Activated naive CD8-positive, alpha-beta T cell treated with anti-CD3 and anti-CD28 coated beads for 36 hours (primary cell): ENCODE measurements at regions not wholly inside any gene's neighbourhood (a gene's known extent, or its start where the extent isn't known, plus 50 kb on each side); places are given as distances from the start of the nearest gene placed in this dataset.
"Not testable (repeated sequence)": the region's sequence is repeated elsewhere in the genome, so short reads cannot be mapped to it uniquely, and the experiment has no call there.

ENCODE experiments used
- DNase-seq: peaks from one replicate; pipeline ENCODE4 v3.0.0; 2021
- H3K27ac Mint-ChIP-seq: one replicate; pipeline ENCODE4 v1.8.0; 2022; ENCODE audit warnings: mild to moderate bottlenecking, moderate library complexity, mixed read lengths
- H3K27me3 Mint-ChIP-seq: one replicate; pipeline ENCODE4 v1.8.0; 2022; ENCODE audit warnings: mild to moderate bottlenecking, mixed read lengths
- H3K36me3 Mint-ChIP-seq: one replicate; pipeline ENCODE4 v1.8.0; 2021; ENCODE audit warnings: mild to moderate bottlenecking, mixed read lengths
- H3K4me1 Mint-ChIP-seq: one replicate; pipeline ENCODE4 v1.8.0; 2021; ENCODE audit warnings: mixed read lengths
- H3K4me3 Mint-ChIP-seq: one replicate; pipeline ENCODE4 v1.8.0; 2022; ENCODE audit warnings: mild to moderate bottlenecking, moderate library complexity, mixed read lengths
- H3K9me3 Mint-ChIP-seq: one replicate; pipeline ENCODE4 v1.8.0; 2022; ENCODE audit warnings: mixed read lengths

- peaks cover 19% of the 10 kb centered on the region for H3K27me3 Mint-ChIP-seq
- no peak overlapping the region for H3K27ac Mint-ChIP-seq
- no peak for DNase-seq
- H3K4me1 Mint-ChIP-seq = no peaks in the 10 kb centered on the region
- H3K4me3 Mint-ChIP-seq = no peak overlapping the region
- no peaks in the 10 kb centered on the region for H3K36me3 Mint-ChIP-seq
- no peaks in the 10 kb centered on the region for H3K9me3 Mint-ChIP-seq
Measured at GRCh38 chr7:93717217-93717900, 142.8 kb upstream of the CALCR start.

DNA sequence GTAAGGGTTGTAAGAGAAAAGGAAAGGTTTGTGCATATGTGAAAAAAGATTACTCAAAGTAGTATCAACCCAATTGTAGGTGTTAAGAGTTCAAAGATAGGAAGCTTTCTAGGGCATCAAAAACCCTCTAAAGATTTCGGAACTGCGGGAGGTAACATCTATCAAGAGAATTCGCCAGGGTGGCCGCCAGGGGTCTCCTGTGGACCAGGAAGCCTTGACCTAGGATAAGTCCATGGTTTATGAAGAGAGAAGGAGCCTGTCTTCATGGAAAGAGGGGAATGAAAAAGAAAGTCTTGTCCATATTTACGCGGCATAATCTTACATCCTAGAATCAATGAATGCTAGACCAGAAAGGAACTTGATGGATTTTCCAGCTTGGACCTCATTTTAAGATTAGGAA is 140.7 kb upstream of the CALCR start:
- Mint-ChIP-seq H3K36me3 (no peaks in the 10 kb centered on the region), H3K27ac (no peak overlapping the region), H3K4me1 (no peaks in the 10 kb centered on the region), H3K9me3 (no peaks in the 10 kb centered on the region), H3K4me3 (no peak overlapping the region), H3K27me3 (peaks cover 19% of the 10 kb centered on the region)
- peak; percentile 12 for DNase-seq

DNA sequence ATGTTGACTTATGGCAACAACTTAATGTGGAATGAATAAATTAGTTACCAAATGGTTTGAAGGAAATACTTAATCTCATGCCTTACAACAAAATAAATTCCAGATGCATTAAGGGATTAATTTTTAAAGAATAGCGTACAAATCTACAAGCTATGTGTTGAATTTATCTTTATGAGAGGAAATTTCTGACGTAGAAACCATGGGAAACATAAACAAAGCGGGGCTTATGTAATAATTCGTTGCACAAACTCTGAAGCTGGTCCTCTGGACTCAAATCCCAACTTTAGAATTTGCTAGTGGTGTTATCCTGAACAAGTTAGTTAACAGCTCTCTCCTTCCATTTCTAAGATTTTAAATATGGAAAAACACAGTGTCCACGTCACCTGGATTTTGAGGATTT is 137.4 kb upstream of the CALCR start:
- H3K27me3 Mint-ChIP-seq = peaks cover 13% of the 10 kb centered on the region
- no peak overlapping the region for H3K4me3 Mint-ChIP-seq
- peaks cover 2% of the 10 kb centered on the region for H3K9me3 Mint-ChIP-seq
- no peaks in the 10 kb centered on the region for H3K36me3 Mint-ChIP-seq
- no peak overlapping the region for H3K27ac Mint-ChIP-seq
- no peak for DNase-seq
- H3K4me1 Mint-ChIP-seq = no peaks in the 10 kb centered on the region

DNA sequence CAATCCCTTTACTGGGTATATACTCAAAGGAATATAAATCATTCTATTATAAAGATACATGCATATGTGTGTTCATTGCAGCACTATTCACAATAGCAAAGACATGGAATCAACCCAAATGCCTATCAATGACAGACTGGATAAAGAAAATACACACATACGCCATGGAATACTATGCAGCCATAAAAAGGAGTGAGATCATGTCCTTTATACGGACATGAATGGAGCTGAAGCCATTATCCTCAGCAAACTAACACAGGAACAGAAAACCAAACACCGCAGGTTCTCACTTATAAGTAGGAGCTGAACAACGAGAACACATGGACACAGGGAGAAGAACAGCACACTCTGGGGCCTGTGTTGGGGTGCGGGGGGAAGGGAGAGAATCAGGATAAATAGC is 133.7 kb upstream of the CALCR start:
- not testable (repeated sequence) for H3K36me3 Mint-ChIP-seq, H3K9me3 Mint-ChIP-seq, DNase-seq, H3K4me3 Mint-ChIP-seq, H3K4me1 Mint-ChIP-seq, H3K27ac Mint-ChIP-seq, H3K27me3 Mint-ChIP-seq

- no peaks in the 10 kb centered on the region for H3K27me3 Mint-ChIP-seq
- no peak overlapping the region for H3K4me3 Mint-ChIP-seq
- no peaks in the 10 kb centered on the region for H3K4me1 Mint-ChIP-seq
- no peak for DNase-seq
- H3K9me3 Mint-ChIP-seq = peaks cover 2% of the 10 kb centered on the region
- no peaks in the 10 kb centered on the region for H3K36me3 Mint-ChIP-seq
- no peak overlapping the region for H3K27ac Mint-ChIP-seq
Measured at GRCh38 chr7:93707249-93707648, 132.7 kb upstream of the CALCR start.

DNA sequence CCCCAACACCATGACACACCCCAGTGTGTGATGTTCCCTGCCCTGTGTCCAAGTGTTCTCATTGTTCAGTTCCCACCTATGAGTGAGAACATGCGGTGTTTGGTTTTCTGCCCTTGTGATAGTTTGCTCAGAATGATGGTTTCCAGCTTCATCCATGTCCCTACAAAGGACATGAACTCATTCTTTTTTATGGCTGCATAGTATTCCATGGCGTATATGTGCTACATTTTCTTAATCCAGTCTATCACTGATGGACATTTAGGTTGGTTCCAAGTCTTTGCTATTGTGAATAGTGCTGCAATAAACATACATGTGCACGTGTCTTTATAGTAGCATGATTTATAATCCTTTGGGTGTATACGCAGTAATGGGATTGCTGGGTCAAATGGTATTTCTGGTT is 131.6 kb upstream of the CALCR start:
- not testable (repeated sequence) for H3K4me1 Mint-ChIP-seq, DNase-seq, H3K4me3 Mint-ChIP-seq, H3K36me3 Mint-ChIP-seq, H3K9me3 Mint-ChIP-seq, H3K27ac Mint-ChIP-seq, H3K27me3 Mint-ChIP-seq

DNA sequence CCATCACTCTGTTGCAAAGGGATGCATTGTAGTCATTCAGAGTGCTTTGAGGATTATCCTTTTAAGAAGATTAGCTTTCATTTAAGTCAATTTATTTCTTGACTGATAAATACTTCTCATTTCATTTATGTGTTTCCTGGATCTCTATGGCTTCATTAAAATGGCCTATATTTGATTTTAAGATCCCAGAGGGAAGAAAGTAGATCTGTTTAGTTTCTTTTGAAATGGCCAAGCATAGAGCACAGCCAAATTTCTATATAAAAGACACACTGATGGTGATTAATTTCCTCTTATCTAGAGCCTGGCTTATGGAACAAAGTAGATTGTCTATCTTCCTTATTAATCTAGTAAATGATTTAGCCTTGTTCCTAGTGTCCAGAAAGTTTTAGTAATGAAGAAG is 129.7 kb upstream of the CALCR start:
- no peaks in the 10 kb centered on the region for H3K36me3 Mint-ChIP-seq
- peaks cover 2% of the 10 kb centered on the region for H3K9me3 Mint-ChIP-seq
- no peaks in the 10 kb centered on the region for H3K27me3 Mint-ChIP-seq
- no peaks in the 10 kb centered on the region for H3K4me1 Mint-ChIP-seq
- H3K27ac Mint-ChIP-seq = no peak overlapping the region
- H3K4me3 Mint-ChIP-seq = no peak overlapping the region
- DNase-seq = no peak

DNA sequence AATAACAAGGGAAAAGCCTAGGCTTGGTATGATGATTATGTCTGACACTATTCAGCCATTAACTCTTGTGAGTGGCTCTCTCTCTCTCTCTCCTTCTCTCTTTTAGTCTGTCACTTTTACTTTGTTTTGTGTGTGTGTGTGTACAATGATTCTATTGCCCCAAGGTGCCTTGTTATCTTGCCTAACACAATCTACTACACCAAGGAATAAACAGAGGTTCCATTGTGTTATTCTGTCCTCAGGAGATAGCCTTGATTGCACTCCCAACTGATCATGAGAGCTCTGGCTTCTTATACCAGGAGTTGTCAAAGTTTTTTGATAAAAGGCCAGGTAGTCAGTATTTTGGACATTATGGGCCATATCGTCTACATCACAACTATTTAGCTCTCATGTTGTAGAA is 123.4 kb upstream of the CALCR start:
- H3K36me3 Mint-ChIP-seq = no peaks in the 10 kb centered on the region
- no peak for DNase-seq
- H3K9me3 Mint-ChIP-seq = no peaks in the 10 kb centered on the region
- H3K27ac Mint-ChIP-seq = no peak overlapping the region
- H3K4me1 Mint-ChIP-seq = no peaks in the 10 kb centered on the region
- H3K4me3 Mint-ChIP-seq = no peak overlapping the region
- no peaks in the 10 kb centered on the region for H3K27me3 Mint-ChIP-seq

GRCh38 chr7:93693796-93694195 is 119.3 kb upstream of the CALCR start:
- Mint-ChIP-seq H3K4me3 (no peak overlapping the region), H3K4me1 (no peaks in the 10 kb centered on the region), H3K27me3 (no peaks in the 10 kb centered on the region), H3K9me3 (no peaks in the 10 kb centered on the region), H3K36me3 (no peaks in the 10 kb centered on the region), H3K27ac (no peak overlapping the region)
- no peak for DNase-seq

DNA sequence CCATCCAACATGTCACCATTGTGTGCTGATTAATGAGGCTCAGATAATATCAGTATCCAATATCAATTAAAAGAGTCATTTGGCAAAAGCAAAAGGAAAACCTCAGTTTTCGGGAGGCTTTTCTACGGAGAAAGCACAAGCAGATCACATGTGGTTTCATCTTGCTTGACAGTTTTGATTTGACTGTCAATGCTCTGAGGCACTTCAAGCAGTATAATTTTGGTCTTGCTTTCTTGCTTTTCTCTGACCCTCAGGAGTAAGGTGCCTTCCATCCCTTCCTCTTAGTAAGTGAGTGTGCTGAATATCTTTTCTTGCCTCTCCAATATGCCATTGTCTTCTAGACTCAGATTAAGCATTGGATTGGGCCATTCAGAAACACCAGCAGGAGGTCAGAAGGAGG is 115.5 kb upstream of the CALCR start:
- Mint-ChIP-seq H3K27ac (no peak overlapping the region), H3K27me3 (no peaks in the 10 kb centered on the region), H3K36me3 (no peaks in the 10 kb centered on the region), H3K4me1 (no peaks in the 10 kb centered on the region), H3K4me3 (no peak overlapping the region), H3K9me3 (no peaks in the 10 kb centered on the region)
- no peak for DNase-seq

- H3K4me1 Mint-ChIP-seq = no peaks in the 10 kb centered on the region
- no peak for DNase-seq
- no peak overlapping the region for H3K4me3 Mint-ChIP-seq
- no peak overlapping the region for H3K27ac Mint-ChIP-seq
- H3K9me3 Mint-ChIP-seq = no peaks in the 10 kb centered on the region
- no peaks in the 10 kb centered on the region for H3K27me3 Mint-ChIP-seq
- H3K36me3 Mint-ChIP-seq = no peaks in the 10 kb centered on the region
Measured at GRCh38 chr7:93678185-93678584, 103.7 kb upstream of the CALCR start.

DNA sequence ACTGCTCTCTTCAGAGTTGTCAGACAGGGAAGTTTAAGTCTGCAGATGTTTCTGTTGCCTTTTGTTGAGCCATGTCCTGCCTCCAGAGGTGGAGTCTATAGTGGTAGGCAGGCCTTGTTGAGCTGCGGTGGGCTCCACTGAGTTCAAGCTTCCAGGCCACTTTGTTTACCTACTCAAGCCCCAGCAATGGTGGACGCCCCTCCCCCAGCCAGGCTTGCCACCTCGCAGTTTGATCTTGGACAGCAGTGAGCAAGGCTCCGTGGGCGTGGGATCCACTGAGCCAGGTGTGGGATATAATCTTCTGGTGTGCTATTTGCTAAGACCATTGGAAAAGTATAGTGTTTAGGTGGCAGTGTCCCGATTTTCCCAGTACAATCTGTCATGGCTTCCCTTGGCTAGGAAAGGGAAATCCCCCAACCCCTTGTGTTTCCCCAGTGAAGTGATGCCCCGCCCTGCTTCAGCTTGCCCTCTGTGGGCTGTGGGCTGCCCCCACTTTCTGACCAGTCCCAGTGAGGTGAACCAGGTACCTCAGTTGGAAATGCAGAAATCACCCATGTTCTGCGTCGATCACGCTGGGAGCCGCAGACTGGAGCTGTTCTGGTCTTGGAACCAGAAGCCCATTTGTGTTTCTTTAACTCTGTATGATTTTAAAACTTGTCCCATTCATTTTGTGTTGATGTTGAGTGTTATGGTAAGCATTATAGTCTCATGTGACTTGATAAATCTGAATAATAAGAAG is 89.2 kb upstream of the CALCR start:
- peaks cover 9% of the 10 kb centered on the region for H3K27me3 Mint-ChIP-seq
- DNase-seq = no peak
- H3K4me3 Mint-ChIP-seq = no peak overlapping the region

GRCh38 chr7:93658163-93658562 is 83.6 kb upstream of the CALCR start:
- H3K4me1 Mint-ChIP-seq, H3K27me3 Mint-ChIP-seq, H3K9me3 Mint-ChIP-seq, H3K27ac Mint-ChIP-seq, H3K36me3 Mint-ChIP-seq, DNase-seq, H3K4me3 Mint-ChIP-seq: not testable (repeated sequence)

More for the DNA sequence above, 89.2 kb upstream of the CALCR start:
- H3K9me3 Mint-ChIP-seq = no peaks in the 10 kb centered on the region
- H3K36me3 Mint-ChIP-seq = no peaks in the 10 kb centered on the region
- H3K4me1 Mint-ChIP-seq = no peaks in the 10 kb centered on the region
- no peak overlapping the region for H3K27ac Mint-ChIP-seq

- Mint-ChIP-seq H3K27me3 (no peaks in the 10 kb centered on the region), H3K36me3 (no peaks in the 10 kb centered on the region), H3K4me1 (no peaks in the 10 kb centered on the region), H3K4me3 (no peak overlapping the region), H3K9me3 (no peaks in the 10 kb centered on the region), H3K27ac (no peak overlapping the region)
- no peak for DNase-seq
Measured at GRCh38 chr7:93651603-93652159, 77.2 kb upstream of the CALCR start.

- H3K4me3 Mint-ChIP-seq = no peak overlapping the region
- H3K36me3 Mint-ChIP-seq = no peaks in the 10 kb centered on the region
- no peaks in the 10 kb centered on the region for H3K4me1 Mint-ChIP-seq
- DNase-seq = no peak
- no peaks in the 10 kb centered on the region for H3K27me3 Mint-ChIP-seq
- H3K27ac Mint-ChIP-seq = no peak overlapping the region
- no peaks in the 10 kb centered on the region for H3K9me3 Mint-ChIP-seq
Measured at GRCh38 chr7:93646538-93646937, 72.0 kb upstream of the CALCR start.

DNA sequence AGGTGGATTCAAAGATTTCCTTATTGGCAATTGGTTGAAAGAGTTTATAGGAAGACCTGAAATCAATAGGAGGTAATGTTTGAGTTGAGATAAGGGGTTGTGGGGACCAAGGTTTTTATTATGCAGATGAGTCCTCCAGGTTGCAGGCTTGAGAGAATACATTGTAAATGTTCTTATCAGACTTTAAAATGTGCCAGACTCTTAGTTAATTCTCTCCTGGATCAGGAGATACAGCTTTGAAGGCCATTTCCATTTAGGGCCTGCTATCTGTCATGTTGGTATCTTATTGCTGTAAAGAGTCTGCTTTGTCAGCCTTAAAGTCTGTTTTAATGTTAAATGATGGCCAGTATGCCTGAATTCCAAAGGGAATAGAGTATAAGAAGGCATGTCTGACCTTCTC is 61.8 kb upstream of the CALCR start:
- Mint-ChIP-seq H3K27me3 (peaks cover 3% of the 10 kb centered on the region), H3K27ac (no peak overlapping the region), H3K9me3 (no peaks in the 10 kb centered on the region), H3K4me3 (no peak overlapping the region), H3K4me1 (no peaks in the 10 kb centered on the region), H3K36me3 (no peaks in the 10 kb centered on the region)
- no peak for DNase-seq
